HG02798 (cell line): ENCODE measurements at regions not wholly inside any gene's neighbourhood (a gene's known extent, or its start where the extent isn't known, plus 50 kb on each side); places are given as distances from the start of the nearest gene placed in this dataset.

ENCODE experiments used
- ATAC-seq: cut with Tn5 transposase; IDR thresholded peaks from one replicate; pipeline ENCODE4 v1.9.1; 2021; ENCODE audit warnings: mild to moderate bottlenecking; ENCODE audit not compliant: unreplicated experiment, poor library complexity

GRCh38 chr12:77514511-77514910, 316.2 kb upstream of the NAV3 start:
- ATAC-seq, result no peak

DNA sequence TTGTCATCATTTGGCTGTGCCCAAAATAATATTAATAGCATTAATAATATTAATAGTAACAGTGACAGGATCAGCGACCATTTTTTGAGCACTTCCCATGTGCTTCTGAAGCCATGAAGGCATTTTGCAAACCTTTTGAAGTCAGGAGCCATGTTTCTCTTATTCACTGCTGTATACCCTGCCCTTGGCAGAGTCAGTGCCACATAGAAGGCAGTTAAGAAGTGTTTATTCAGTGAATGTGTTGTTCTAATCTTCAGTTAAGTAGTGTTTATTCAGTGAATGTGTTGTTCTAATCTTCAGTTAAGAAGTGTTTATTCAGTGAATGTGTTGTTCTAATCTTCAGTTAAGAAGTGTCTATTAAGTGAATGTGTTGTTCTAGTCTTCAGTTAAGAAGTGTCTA, 319.7 kb upstream of the NAV3 start:
- no peak for ATAC-seq

- no peak for ATAC-seq
These were observed 326.2 kb upstream of the NAV3 start for GRCh38 chr12:77504466-77504865.

DNA sequence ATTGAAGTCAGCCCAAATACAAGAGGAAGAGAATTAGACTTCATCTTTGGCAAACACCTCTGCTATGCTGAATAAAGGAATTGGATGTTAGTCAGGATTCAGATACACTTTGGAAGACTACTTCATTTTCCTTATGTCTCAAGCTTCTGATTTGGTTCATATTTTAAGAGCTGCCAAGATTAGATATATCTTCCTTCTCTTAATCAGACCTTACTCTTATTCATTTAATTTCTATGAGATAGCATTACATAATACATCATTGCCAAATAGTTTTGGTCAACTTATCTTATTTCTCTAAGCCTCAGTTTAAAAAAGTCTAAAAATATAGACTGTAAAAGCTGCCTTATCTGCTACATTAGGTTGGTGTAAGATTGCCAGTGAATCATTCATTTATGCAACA, 330.6 kb upstream of the NAV3 start:
- no peak for ATAC-seq

GRCh38 chr12:77497647-77498046, 333.0 kb upstream of the NAV3 start:
- no peak for ATAC-seq

DNA sequence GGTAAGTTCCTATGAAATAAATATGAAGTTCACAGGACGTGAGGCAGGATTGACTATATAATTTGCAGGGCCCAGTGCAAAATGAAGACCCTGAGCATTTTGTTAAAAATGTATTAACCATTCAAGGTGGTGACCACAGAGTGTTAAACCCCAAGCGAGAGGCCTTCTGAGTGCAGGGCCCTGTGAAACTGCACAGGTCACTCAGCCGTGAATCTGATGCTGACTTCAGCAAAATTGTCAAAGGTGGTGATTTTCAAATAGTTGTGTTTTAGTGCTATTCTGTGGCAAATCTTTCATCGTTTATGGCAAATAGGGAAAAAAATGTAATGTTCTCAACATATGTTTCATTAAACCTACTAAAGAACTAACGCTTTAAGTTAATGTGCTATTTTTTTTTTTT, 334.0 kb upstream of the NAV3 start:
- ATAC-seq, result no peak

DNA sequence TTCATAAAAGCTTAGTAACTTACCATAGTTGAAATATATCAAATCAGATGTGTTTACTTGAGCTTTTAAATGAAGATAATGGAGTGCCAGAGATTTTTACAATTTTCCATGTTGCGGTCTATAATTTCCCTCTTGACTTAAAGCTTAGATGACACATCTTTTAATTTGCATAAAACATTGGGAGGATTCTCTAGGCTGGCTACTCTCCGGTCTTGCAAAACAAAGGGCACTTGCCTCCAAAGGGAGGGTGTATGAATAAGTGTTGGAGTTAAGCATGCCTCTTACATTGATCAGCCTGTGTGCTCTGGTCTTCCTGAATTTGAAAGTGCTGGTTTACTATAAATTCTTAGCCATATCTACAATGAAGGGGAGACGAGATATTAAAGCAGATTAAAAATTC, 336.4 kb upstream of the NAV3 start:
- no peak for ATAC-seq

DNA sequence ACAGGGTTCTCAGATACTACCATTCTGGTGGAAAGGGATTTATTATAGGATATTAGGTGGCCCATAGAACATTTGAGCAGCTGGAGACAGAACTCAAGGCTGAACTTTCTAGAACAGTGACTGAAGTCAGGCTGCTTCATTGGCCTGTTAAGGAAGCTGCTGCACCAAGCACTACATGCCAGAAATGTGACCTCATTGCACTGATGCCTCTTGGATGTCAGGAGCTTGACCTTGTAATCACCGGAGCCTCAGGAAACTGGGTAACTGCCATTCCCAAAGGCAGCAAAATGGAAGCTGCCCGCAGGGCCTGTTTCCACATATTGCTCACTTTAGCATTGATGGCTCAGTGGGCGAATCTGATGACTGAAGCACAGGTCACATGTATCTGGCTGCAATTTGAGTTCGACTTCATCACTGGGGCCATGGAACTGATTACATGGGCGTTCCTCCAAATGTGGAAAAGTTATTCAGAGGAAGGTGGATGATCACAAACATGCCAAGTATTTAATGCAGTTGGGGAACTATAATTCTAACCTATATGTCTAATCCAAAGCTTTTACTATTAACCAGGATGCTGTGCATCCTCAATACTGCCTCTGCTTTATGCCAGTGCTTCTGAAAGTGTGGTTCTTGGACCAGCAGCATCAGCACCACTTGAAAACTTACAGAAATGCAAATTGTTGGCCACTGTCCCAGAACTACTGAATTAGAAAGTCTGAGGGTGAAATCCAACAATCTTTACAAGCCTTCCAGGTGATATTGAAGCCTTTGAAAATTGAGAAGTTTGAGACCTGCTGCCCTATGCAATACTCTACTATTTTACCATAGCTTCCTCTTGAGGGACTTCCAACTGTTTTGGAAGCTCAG, 337.2 kb upstream of the NAV3 start:
- ATAC-seq, result no peak

DNA sequence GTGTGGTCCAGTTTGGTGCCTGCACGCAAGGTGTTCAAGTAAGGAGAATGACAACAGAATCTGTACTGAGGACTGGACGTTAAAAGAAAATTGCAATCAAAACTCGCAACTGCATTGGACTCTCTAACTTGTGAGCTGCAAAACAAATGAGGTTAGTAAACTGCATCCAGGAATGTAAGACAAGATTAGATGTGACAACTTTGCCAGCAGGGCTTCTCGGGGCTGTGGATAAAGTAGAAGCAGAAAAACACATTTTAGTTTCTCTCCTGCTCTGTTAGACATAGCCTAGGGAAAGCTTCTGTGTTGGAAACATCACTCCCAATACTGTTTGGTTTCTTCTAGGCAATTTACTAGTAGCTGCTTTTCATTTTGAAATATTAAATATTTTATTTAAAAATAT, 338.2 kb upstream of the NAV3 start:
- no peak for ATAC-seq

DNA sequence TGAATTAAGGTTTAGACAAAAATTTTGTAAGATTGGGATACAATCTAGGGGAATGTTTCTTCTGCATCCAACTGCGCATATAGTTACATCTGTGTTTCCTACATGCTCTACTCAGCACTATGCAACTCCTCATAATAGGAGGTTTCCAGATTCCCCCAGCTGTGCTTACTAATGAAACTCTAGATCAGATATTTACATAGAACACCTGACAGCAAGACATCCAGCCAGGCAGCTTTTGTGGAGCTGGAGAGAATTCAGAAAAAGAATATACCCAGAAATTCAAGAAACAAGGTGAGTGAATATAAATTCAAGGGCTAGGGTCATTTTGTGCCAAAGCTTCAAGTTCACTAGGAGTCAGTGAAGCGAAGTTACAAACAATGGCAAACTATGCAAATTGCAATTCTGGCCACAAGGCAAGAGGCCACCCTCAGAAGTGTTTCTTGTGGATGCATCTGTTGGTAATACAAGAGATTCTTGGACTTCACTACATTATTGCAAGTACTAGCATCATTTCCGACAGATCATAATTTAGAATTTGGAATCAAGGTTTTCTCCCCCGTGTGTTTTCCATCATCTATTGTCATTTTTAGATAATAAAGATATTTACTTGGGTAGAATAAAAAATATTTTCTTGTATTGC, 341.2 kb upstream of the NAV3 start:
- no peak for ATAC-seq

GRCh38 chr12:77488041-77488620, 342.6 kb upstream of the NAV3 start:
- ATAC-seq, result no peak

DNA sequence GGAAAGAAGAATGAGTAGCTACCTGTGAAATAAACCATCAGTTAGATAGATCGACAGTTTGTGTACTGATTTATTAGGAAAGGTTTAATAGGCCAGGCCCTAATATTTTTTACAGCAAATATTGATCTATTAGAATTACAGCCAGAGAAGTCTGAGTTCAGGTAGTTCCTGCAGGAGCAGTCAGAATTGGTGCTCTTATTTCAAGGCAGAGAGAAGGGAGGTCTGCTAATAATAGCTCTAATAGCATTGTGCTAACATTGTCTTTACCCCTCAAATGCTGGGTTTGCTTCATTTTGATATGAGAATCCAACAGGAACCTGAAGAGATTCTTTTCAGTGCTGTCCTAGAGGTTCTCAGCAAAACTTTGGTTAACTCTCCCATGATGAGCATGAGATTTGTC, 343.8 kb upstream of the NAV3 start:
- ATAC-seq, result no peak

GRCh38 chr12:77485961-77486854, 344.5 kb upstream of the NAV3 start:
- ATAC-seq, result no peak

DNA sequence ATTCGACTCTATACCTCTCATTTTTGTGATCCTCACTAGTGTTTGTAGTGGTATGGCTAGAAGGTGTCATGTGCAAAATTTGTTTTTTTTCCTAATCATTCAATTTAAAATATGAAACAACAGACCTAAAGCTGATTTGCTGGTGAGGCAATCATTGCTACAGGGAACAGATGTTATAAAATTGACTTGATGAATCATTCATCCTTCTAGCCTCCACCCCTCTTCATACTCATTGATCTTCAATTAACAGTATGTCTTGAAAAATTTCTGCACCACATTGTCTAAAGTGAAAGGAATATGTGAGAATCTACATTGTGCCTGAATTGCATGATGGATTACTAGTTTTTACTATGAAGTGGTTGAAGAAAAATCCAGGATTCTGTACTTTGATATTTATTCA, 349.0 kb upstream of the NAV3 start:
- ATAC-seq, result no peak

DNA sequence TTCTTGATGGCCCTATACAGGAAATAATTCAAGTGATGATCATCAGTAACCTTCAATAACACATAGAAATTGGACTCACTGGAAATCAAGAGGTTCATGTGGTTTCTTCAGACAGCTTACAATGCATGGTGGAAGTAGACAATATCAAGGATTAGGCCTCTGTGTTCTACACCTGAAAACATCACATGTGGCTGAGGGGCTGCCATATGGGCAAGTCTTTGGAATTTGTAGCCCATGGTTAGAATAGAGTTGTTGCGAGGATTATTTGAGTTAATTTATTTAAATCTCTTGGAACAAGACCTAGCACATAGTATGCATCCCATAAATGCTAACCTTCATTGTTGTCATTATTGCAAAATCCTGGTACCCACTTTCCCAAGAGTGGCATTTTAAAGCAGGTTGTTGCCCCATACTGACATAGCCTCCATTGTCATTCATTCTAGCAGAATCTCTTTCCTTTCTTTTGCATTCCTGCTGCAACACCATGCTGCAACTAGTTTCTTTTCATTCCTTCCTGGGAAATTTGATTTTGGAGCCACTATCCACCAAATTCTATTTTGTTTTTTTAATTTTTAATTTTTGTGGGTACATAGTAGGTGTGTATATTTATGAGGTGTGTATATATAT, 352.7 kb upstream of the NAV3 start:
- no peak for ATAC-seq

- ATAC-seq, result no peak
These were observed 358.9 kb upstream of the NAV3 start for GRCh38 chr12:77471801-77472200.

DNA sequence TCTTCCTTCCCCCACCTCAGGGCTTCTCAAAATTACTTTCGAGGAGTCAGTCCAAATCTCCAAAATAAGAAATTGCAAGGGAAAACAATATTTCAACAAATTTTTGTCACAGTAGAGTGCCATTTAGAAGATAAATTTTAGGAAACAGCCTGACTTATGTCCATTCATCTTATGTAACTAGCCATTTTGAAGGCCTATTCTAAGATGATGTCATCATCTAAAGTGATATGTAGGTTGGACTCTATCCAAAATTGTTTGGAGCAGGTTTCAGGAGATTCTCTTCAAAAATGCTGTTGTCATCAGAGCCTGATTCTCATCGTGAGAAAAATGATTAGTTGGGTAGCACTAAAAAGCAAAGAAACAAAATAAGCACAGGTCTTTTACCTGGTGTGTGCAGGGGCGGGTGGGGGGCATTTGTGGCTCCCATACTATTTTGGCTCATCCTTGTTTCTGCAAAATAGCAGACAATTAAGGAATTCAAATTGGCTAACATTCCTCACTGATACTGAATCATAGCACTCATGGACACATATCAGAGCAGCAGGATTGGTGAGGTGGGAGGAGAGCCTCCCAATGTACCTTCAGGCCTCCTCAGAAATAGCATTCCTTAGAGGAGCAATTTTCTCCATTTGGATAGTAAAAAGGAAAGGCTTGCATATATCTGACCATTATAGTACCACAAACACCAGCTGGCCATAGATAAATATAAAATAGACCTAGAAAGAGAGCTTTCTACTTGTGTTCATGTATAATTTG, 360.9 kb upstream of the NAV3 start:
- ATAC-seq, result no peak

DNA sequence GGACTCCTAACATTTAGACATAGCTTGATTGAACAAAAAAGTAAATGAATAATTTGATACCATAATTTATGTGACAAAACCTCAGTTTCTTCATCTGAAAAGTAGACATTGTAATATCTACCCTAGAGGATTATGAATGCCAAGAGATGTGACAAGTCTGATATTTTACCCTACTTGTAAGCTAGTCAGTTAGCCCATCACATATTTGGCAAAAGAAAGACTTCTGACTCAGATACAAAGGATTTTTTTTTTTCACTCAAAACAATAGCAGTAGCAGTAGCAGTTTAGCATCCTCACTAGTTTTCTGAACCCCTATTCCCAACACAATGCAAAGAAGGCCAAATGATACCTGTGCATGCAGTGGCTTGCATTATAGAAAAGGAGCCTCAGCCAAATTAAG, 377.3 kb upstream of the E2F7 start:
- ATAC-seq, result no peak

DNA sequence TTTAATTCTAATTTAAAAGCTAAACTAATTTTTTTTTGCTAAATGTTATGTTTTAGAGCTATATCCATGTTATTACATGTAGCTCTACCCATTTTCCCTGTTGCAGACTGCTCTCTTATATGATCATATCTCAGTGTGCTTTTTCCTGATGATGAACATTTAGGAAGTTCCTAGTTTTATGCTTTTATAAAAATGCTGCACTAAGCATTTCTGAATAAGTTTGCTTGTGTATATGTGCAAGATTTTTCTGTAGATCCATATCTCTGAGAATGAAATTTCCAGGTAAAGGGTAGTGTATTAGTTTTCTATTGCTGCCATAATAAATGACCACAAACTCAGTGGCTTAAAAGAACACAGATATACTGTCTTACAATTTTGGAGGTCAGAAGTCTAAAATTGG, 374.4 kb upstream of the E2F7 start:
- ATAC-seq, result no peak

DNA sequence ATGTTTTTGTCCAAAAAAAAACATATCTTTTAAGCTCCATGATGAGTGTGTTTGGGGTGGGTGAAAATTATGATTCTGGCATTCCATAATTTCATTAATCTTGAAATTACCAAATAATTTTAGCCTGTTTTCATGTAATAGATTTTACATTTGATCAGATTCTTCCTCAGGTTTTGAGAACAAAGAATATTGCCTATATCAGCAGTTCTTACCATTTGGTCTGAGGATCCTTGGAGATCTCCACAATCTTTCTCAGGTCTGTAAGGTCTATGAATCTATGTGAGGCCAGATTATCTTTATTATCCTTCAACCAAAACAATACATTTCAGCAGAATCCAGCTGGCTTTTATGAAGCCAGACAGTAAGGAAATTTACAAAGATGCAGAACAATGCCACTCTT, 373.3 kb upstream of the E2F7 start:
- ATAC-seq, result no peak
